ENCODE measurements at regions not wholly inside any gene's neighbourhood (a gene's known extent, or its start where the extent isn't known, plus 50 kb on each side); places are given as distances from the start of the nearest gene placed in this dataset.

DNA sequence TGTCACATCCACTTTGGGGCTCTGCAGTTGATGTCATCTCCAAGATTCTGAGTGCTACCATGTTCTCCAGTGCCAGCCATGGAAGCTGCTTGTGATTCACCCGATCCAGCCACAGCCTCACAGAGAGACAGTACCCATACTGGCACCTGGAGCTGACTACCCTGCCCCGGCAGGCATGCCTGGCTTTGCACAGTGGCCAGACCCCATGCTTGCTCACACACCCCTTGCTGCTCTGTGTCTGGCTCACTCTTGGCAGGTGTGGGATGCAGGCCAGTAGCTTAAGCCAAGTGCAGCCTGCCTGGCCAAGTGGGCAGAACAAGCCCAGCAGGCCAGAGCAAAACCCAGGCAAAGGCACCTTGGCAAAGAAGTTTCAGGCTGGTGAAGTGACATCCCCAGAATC, 828.4 kb upstream of the VRK2 start:
- DNase-seq (ENCODE audit: low read depth in 1 of 2, low spot score in 2 of 2) = no peak
- 100% methylated on average over 2 of the region's 2 CpGs; no CpG with 5 or more reads in 1 of the 2 experiments for WGBS, 2 experiments (ENCODE audit: extremely low coverage in 1 of 2, insufficient coverage in 1 of 2, insufficient read length in 1 of 2, insufficient replicate concordance in 2 of 2, low coverage in 1 of 2, low lambda C conversion rate in 2 of 2, missing lambda C conversion rate in 1 of 2)
- H2BK5ac ChIP-seq (ENCODE audit: low read depth, low read length) = no peak overlapping the region
- H4K91ac ChIP-seq (replicated peaks; ENCODE audit: insufficient read length, low read length) = no peak overlapping the region
- H2BK120ac ChIP-seq (replicated peaks; ENCODE audit: low read depth, low read length) = no peak overlapping the region
- no peak overlapping the region for H3K4ac ChIP-seq (replicated peaks; ENCODE audit: insufficient read length, low read depth, low read length)
- H4K8ac ChIP-seq (ENCODE audit: extremely low read depth, insufficient read depth, low read length) = no peak overlapping the region
- H4K5ac ChIP-seq (ENCODE audit: insufficient read length, low read depth, low read length) = no peak overlapping the region
- H3K14ac ChIP-seq (ENCODE audit: insufficient read length) = no peak overlapping the region
- peaks cover 20 to 23% of the 10 kb centered on the region in 2 experiments for H3K9me3 ChIP-seq (ENCODE audit: insufficient read depth in 2 of 2, low read depth in 1 of 2, low read length in 1 of 2)
- no peak for FAIRE-seq
- no peak overlapping the region for H3K4me2 ChIP-seq (ENCODE audit: insufficient read depth in 1 of 2, low read depth in 2 of 2, low read length in 2 of 2)
- H4K20me1 ChIP-seq (replicated peaks in 1 of 2; ENCODE audit: control insufficient read depth in 1 of 2, insufficient read depth in 2 of 2, low read length in 2 of 2) = no peaks in the 10 kb centered on the region
- no peak for TF ChIP-seq CHD2 (IDR thresholded peaks at IDR 0.05; ENCODE audit: low read length)
- TF ChIP-seq TCF12 (IDR thresholded peaks at IDR 0.05; ENCODE audit: low read depth, low read length) = no peak
- no peak for TF ChIP-seq EZH2 (IDR thresholded peaks at IDR 0.05; ENCODE audit: low read depth, low read length, severe bottlenecking)
- no peak for TF ChIP-seq SP2 (IDR thresholded peaks at IDR 0.05; ENCODE audit: low read length)
- TF ChIP-seq TAF1 (IDR thresholded peaks at IDR 0.05; ENCODE audit: low read depth, low read length) = no peak
- TF ChIP-seq SAP30 (IDR thresholded peaks at IDR 0.05; ENCODE audit: insufficient read depth, insufficient replicate concordance, low read length) = no peak
- no peaks in the 10 kb centered on the region for H3K27me3 ChIP-seq (replicated peaks in 1 of 4; ENCODE audit: control insufficient read depth in 3 of 4, extremely low read depth in 1 of 4, insufficient read depth in 3 of 4, low read length in 3 of 4)
- no peak overlapping the region for H3K9ac ChIP-seq (replicated peaks in 1 of 4; ENCODE audit: extremely low read depth in 1 of 4, low read depth in 3 of 4, low read length in 3 of 4)
- H3K23me2 ChIP-seq (ENCODE audit: low read depth, low read length) = no peaks in the 10 kb centered on the region
- H2AFZ ChIP-seq (ENCODE audit: low read length) = no peak overlapping the region
- H3K23ac ChIP-seq (ENCODE audit: insufficient read length) = no peak overlapping the region
- H3K56ac ChIP-seq (replicated peaks; ENCODE audit: insufficient read length, low read depth, low read length) = no peak overlapping the region
- no peaks in the 10 kb centered on the region for H3K4me1 ChIP-seq (replicated peaks in 1 of 4; ENCODE audit: control insufficient read depth in 3 of 4, insufficient read depth in 4 of 4, low read length in 3 of 4)
- no peak overlapping the region for H2BK20ac ChIP-seq (ENCODE audit: low read length)
- H3K36me3 ChIP-seq (ENCODE audit: control insufficient read depth in 2 of 4, insufficient read depth in 4 of 4, low read length in 3 of 4) = no peaks in the 10 kb centered on the region
- H2AK5ac ChIP-seq (ENCODE audit: low read depth, low read length) = no peak overlapping the region
- H3K4me3 ChIP-seq (ENCODE audit: extremely low read depth in 1 of 4, insufficient read depth in 2 of 4, low read depth in 3 of 4, low read length in 4 of 4) = no peak overlapping the region
- no peaks in the 10 kb centered on the region for H3K79me2 ChIP-seq (ENCODE audit: control insufficient read depth in 1 of 2, insufficient read depth in 2 of 2, low read length in 2 of 2)
- POLR2A ChIA-PET (ENCODE audit: partially characterized antibody) = no interaction called here
- no peak overlapping the region for H2BK15ac ChIP-seq (ENCODE audit: low read length)
- no peak overlapping the region for H3K27ac ChIP-seq (ENCODE audit: low read depth, low read length)
- CTCF ChIA-PET (ENCODE audit: partially characterized antibody) = interaction anchor here (1.4 kb wide), 1 partner anchor 16 kb away, joined by 4 read pairs; no protein-coding TSS in a partner anchor
- H3K79me1 ChIP-seq (ENCODE audit: low read depth, low read length) = no peaks in the 10 kb centered on the region
- H3K18ac ChIP-seq (ENCODE audit: extremely low read depth, low read length) = no peak overlapping the region
- H2BK12ac ChIP-seq (ENCODE audit: low read depth, low read length) = no peak overlapping the region

Measured in H1 (cell line).